ENCODE measurements at regions not wholly inside any gene's neighbourhood (a gene's known extent, or its start where the extent isn't known, plus 50 kb on each side); places are given as distances from the start of the nearest gene placed in this dataset.

DNA sequence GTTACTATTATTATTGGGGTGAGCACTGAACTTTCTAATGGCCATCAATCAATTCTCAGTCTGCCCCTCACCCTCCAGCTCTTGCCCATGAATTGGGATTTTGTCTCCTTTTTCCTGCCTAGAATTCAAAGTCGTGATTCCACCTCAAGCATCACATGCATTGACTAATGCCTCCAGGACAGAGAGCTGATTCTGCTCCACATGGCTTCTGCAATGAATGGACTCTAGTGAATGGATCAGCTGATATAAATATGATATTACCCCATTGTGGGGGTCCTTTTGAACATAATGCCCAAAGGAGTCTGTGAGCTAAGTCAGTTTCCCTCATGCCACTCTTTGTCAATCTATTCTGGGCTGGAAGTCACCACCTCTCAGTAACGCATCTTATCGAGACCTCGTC lies 126.4 kb downstream of the OPN5 start:
- TF ChIP-seq, protein P1, sequence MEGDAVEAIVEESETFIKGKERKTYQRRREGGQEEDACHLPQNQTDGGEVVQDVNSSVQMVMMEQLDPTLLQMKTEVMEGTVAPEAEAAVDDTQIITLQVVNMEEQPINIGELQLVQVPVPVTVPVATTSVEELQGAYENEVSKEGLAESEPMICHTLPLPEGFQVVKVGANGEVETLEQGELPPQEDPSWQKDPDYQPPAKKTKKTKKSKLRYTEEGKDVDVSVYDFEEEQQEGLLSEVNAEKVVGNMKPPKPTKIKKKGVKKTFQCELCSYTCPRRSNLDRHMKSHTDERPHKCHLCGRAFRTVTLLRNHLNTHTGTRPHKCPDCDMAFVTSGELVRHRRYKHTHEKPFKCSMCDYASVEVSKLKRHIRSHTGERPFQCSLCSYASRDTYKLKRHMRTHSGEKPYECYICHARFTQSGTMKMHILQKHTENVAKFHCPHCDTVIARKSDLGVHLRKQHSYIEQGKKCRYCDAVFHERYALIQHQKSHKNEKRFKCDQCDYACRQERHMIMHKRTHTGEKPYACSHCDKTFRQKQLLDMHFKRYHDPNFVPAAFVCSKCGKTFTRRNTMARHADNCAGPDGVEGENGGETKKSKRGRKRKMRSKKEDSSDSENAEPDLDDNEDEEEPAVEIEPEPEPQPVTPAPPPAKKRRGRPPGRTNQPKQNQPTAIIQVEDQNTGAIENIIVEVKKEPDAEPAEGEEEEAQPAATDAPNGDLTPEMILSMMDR (IDR thresholded peaks at IDR 0.05): no peak
- TF ChIP-seq POLR2A (IDR thresholded peaks at IDR 0.05): no peak
